Hepatocyte (in vitro differentiated cells): ENCODE measurements at regions not wholly inside any gene's neighbourhood (a gene's known extent, or its start where the extent isn't known, plus 50 kb on each side); places are given as distances from the start of the nearest gene placed in this dataset.

Source experiments
- CTCF ChIP-seq: fragments of 200-600 bp; sonication (generic); IDR thresholded peaks from 2 replicates; pipeline ENCODE4 v1.5.1; 2016; ENCODE audit warnings: antibody characterized with exemption, mild to moderate bottlenecking; ENCODE audit not compliant: poor library complexity
- EZH2 ChIP-seq: fragments of 200-600 bp; sonication (generic); IDR thresholded peaks from 2 replicates; pipeline ENCODE4 v1.6.1; 2016; ENCODE audit warnings: antibody characterized with exemption, mild to moderate bottlenecking, borderline replicate concordance
- EZH2phosphoT487 ChIP-seq: fragments of 200-600 bp; sonication (generic); IDR thresholded peaks from one replicate; pipeline ENCODE4 v1.6.1; 2018; ENCODE audit warnings: antibody characterized with exemption, mild to moderate bottlenecking, low read depth, moderate library complexity; ENCODE audit not compliant: unreplicated experiment, severe bottlenecking

- TF ChIP-seq CTCF: no peak
- TF ChIP-seq EZH2phosphoT487: no peak
- no peak for TF ChIP-seq EZH2
Observed at GRCh38 chr2:21633911-21634310, 510.1 kb downstream of the TDRD15 start.
